SK-N-SH treated with all-trans-retinoic acid at 6 μM for 48 hours (cell line): ENCODE measurements at regions not wholly inside any gene's neighbourhood (a gene's known extent, or its start where the extent isn't known, plus 50 kb on each side); places are given as distances from the start of the nearest gene placed in this dataset.

ENCODE experiments used
- ATAC-seq: fragments of 200-7000 bp; cut with Tn5 transposase; 3 replicates; pipeline ENCODE4 v1.9.1; 2020; ENCODE audit warnings: mild to moderate bottlenecking, moderate library complexity
- ARNTL ChIP-seq: fragments of 450-650 bp; formaldehyde crosslinking; IDR thresholded peaks from 2 replicates; pipeline ENCODE4 v1.5.0; 2020; ENCODE audit warnings: low read depth, mild to moderate bottlenecking, moderate library complexity, borderline replicate concordance
- BACH2 ChIP-seq: fragments of 250-450 bp; sonication (Bioruptor Pico); IDR thresholded peaks from 2 replicates; pipeline ENCODE4 v1.9.0; 2021; ENCODE audit warnings: mild to moderate bottlenecking, borderline replicate concordance
- CREB5 ChIP-seq: fragments of 250-450 bp; sonication (Bioruptor Pico); IDR thresholded peaks from 2 replicates; pipeline ENCODE4 v1.5.1; 2020; ENCODE audit warnings: low read depth, mild to moderate bottlenecking, moderate library complexity
- CSRNP3 ChIP-seq: fragments of 250-450 bp; sonication (Bioruptor Pico); IDR thresholded peaks from 2 replicates; pipeline ENCODE4 v1.5.1; 2021; ENCODE audit warnings: mild to moderate bottlenecking, moderate library complexity
- ESRRG ChIP-seq: fragments of 250-450 bp; sonication (Bioruptor Pico); IDR thresholded peaks from 2 replicates; pipeline ENCODE4 v1.6.1; 2021; ENCODE audit warnings: mild to moderate bottlenecking
- ISL1 ChIP-seq: fragments of 250-450 bp; sonication (Bioruptor Pico); IDR thresholded peaks from 2 replicates; pipeline ENCODE4 v2.1.2; 2022; ENCODE audit warnings: mild to moderate bottlenecking, moderate library complexity
- OSR1 ChIP-seq: fragments of 250-450 bp; sonication (Bioruptor Pico); IDR thresholded peaks from 2 replicates; pipeline ENCODE4 v1.8.0; 2022; ENCODE audit warnings: moderate library complexity, mild to moderate bottlenecking, inconsistent platforms
- PATZ1 ChIP-seq: fragments of 250-450 bp; sonication (Bioruptor Pico); IDR thresholded peaks from 2 replicates; pipeline ENCODE4 v1.8.0; 2020; ENCODE audit warnings: mild to moderate bottlenecking, moderate library complexity, borderline replicate concordance
- POU6F1 ChIP-seq: fragments of 250-450 bp; sonication (Bioruptor Pico); IDR thresholded peaks from 2 replicates; pipeline ENCODE4 v1.8.0; 2021; ENCODE audit warnings: low read depth, mild to moderate bottlenecking, moderate library complexity, borderline replicate concordance
- PPARA ChIP-seq: fragments of 250-450 bp; sonication (Bioruptor Pico); IDR thresholded peaks from 2 replicates; pipeline ENCODE4 v1.5.0; 2020; ENCODE audit warnings: mild to moderate bottlenecking, borderline replicate concordance
- RARB ChIP-seq: fragments of 250-450 bp; sonication (Bioruptor Pico); IDR thresholded peaks from 2 replicates; pipeline ENCODE4 v1.8.0; 2021; ENCODE audit warnings: mild to moderate bottlenecking, moderate library complexity
- SNAI2 ChIP-seq: fragments of 250-450 bp; sonication (Bioruptor Pico); IDR thresholded peaks from 2 replicates; pipeline ENCODE4 v1.5.0; 2020; ENCODE audit warnings: mild to moderate bottlenecking, moderate library complexity
- TCF4 ChIP-seq: fragments of 250-450 bp; sonication (Bioruptor Pico); IDR thresholded peaks from 2 replicates; pipeline ENCODE4 v1.8.0; 2021; ENCODE audit warnings: mild to moderate bottlenecking, moderate library complexity, borderline replicate concordance
- TOX ChIP-seq: fragments of 250-450 bp; sonication (Bioruptor Pico); IDR thresholded peaks from 2 replicates; pipeline ENCODE4 v1.8.0; 2021; ENCODE audit warnings: mild to moderate bottlenecking, moderate library complexity, borderline replicate concordance
- ZC3H10 ChIP-seq: fragments of 250-450 bp; sonication (Bioruptor Pico); IDR thresholded peaks from 2 replicates; pipeline ENCODE4 v1.5.1; 2021; ENCODE audit warnings: mild to moderate bottlenecking, moderate library complexity
- ZFP3 ChIP-seq: fragments of 250-450 bp; sonication (Bioruptor Pico); IDR thresholded peaks from 2 replicates; pipeline ENCODE4 v1.5.0; 2020; ENCODE audit warnings: mild to moderate bottlenecking, moderate library complexity
- ZFP30 ChIP-seq: fragments of 450-650 bp; formaldehyde crosslinking; IDR thresholded peaks from 2 replicates; pipeline ENCODE4 v1.5.0; 2022; ENCODE audit warnings: mild to moderate bottlenecking, moderate library complexity
- ZNF565 ChIP-seq: fragments of 450-650 bp; formaldehyde crosslinking; conservative IDR thresholded peaks from 2 replicates; pipeline ENCODE4 v1.5.0; 2020; ENCODE audit warnings: low read depth, mild to moderate bottlenecking, moderate library complexity
- ZNF70 ChIP-seq: fragments of 450-650 bp; formaldehyde crosslinking; IDR thresholded peaks from 2 replicates; pipeline ENCODE4 v1.5.0; 2020; ENCODE audit warnings: mild to moderate bottlenecking, moderate library complexity
- ZNF8 ChIP-seq: fragments of 450-650 bp; formaldehyde crosslinking; IDR thresholded peaks from 2 replicates; pipeline ENCODE4 v1.5.0; 2020; ENCODE audit warnings: mild to moderate bottlenecking, moderate library complexity

GRCh38 chr1:70892140-70892539 lies 155.5 kb downstream of the PTGER3 start (continued):
- no peak for TF ChIP-seq PATZ1 (CRISPR knock-in tag)
- TF ChIP-seq ZNF70 (CRISPR knock-in tag), result no peak
- TF ChIP-seq ZFP30 (CRISPR knock-in tag), result no peak
- TF ChIP-seq TCF4 (CRISPR knock-in tag), result no peak

GRCh38 chr1:70892930-70893329 lies 154.7 kb downstream of the PTGER3 start:
- TF ChIP-seq TOX (no peak), ESRRG (CRISPR knock-in tag) (no peak), SNAI2 (CRISPR knock-in tag) (no peak), ZNF8 (no peak), OSR1 (no peak), ZFP3 (CRISPR knock-in tag) (no peak), PPARA (CRISPR knock-in tag) (no peak), ZC3H10 (no peak), PATZ1 (CRISPR knock-in tag) (no peak), ZNF565 (CRISPR knock-in tag) (no peak), POU6F1 (no peak), CSRNP3 (no peak), RARB (CRISPR knock-in tag) (no peak), TCF4 (CRISPR knock-in tag) (no peak), BACH2 (CRISPR knock-in tag) (no peak), ARNTL (no peak), ZNF70 (CRISPR knock-in tag) (no peak), ISL1 (CRISPR knock-in tag) (no peak), CREB5 (CRISPR knock-in tag) (no peak)
- no peak for ATAC-seq

GRCh38 chr1:70893381-70893780 lies 154.2 kb downstream of the PTGER3 start:
- ATAC-seq, result no peak
- no peak for TF ChIP-seq ISL1 (CRISPR knock-in tag)
- no peak for TF ChIP-seq ZC3H10
- no peak for TF ChIP-seq ESRRG (CRISPR knock-in tag)
- TF ChIP-seq PPARA (CRISPR knock-in tag), result no peak
- no peak for TF ChIP-seq PATZ1 (CRISPR knock-in tag)
- TF ChIP-seq ZNF565 (CRISPR knock-in tag), result no peak
- TF ChIP-seq RARB (CRISPR knock-in tag), result no peak
- TF ChIP-seq OSR1, result no peak
- no peak for TF ChIP-seq CSRNP3
